ENCODE measurements at regions not wholly inside any gene's neighbourhood (a gene's known extent, or its start where the extent isn't known, plus 50 kb on each side); places are given as distances from the start of the nearest gene placed in this dataset.

DNA sequence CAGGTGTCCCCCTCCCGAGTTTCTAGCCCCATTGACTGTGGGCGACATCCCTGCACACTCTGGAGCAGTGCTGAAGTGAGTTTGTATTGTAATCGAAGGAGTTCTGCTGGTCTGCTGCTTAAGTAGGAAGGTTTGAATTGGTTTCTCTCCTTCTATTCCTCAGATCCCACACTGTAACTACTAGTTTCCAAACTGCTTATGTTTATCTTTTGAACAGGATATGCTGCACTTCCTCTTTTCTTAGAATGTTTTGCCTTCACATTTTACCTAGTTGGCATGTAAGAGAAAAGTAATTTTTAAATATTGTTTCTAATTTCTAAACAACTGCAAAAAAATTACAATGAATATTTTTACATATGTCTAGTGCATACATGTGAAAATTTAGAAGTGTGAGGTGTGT, 511.8 kb downstream of the KLF12 start:
- in situ Hi-C loops (cut with MboI; ENCODE audit: low pct_unique_long_range_greater_than_20kb in 2 of 9, low sequenced_read_pairs in 9 of 9, unreplicated experiment in 9 of 9), result no loop called here
- no peak overlapping the region for H3K27ac ChIP-seq
- ATAC-seq (replicated peaks in 6 of 8), result peak in 1 of 8 experiments; percentile 26
- no peak overlapping the region for H3K4me3 ChIP-seq
- no peaks in the 10 kb centered on the region for H3K4me1 ChIP-seq (replicated peaks in 1 of 2)
- 21 to 100% (median 76%) methylated on average over 1 to 3 of the region's 3 CpGs; no CpG with 5 or more reads in 3 of the 10 experiments for WGBS, 10 experiments

GRCh38 chr13:73618275-73618865, 515.8 kb downstream of the KLF12 start:
- in situ Hi-C loops (cut with MboI; ENCODE audit: low pct_unique_long_range_greater_than_20kb in 2 of 9, low sequenced_read_pairs in 9 of 9, unreplicated experiment in 9 of 9), result no loop called here
- Histone ChIP-seq H3K4me3 (no peak overlapping the region), H3K4me1 (replicated peaks in 1 of 2) (no peaks in the 10 kb centered on the region), H3K27ac (no peak overlapping the region)
- ATAC-seq (replicated peaks in 6 of 8), result no peak
- WGBS, 10 experiments, result 30 to 91% (median 61%) methylated on average over 1 to 8 of the region's 9 CpGs; no CpG with 5 or more reads in 1 of the 10 experiments

- 50 to 100% (median 100%) methylated on average over 1 of the region's 3 CpGs; no CpG with 5 or more reads in 5 of the 10 experiments for WGBS, 10 experiments
- in situ Hi-C loops (cut with MboI; ENCODE audit: low pct_unique_long_range_greater_than_20kb in 2 of 9, low sequenced_read_pairs in 9 of 9, unreplicated experiment in 9 of 9), result no loop called here
- H3K4me3 ChIP-seq, result no peak overlapping the region
- ATAC-seq (replicated peaks in 6 of 8), result no peak
- no peak overlapping the region for H3K27ac ChIP-seq
- no peaks in the 10 kb centered on the region for H3K4me1 ChIP-seq (replicated peaks in 1 of 2)
Observed at GRCh38 chr13:73616861-73617260, 517.3 kb downstream of the KLF12 start.

GRCh38 chr13:73610799-73611592, 523.2 kb downstream of the KLF12 start:
- ATAC-seq (replicated peaks in 6 of 8), result peak in 3 of 8 experiments; percentile 6 to 29 (median 13)
- in situ Hi-C loops (cut with MboI; ENCODE audit: low pct_unique_long_range_greater_than_20kb in 2 of 9, low sequenced_read_pairs in 9 of 9, unreplicated experiment in 9 of 9), result no loop called here

DNA sequence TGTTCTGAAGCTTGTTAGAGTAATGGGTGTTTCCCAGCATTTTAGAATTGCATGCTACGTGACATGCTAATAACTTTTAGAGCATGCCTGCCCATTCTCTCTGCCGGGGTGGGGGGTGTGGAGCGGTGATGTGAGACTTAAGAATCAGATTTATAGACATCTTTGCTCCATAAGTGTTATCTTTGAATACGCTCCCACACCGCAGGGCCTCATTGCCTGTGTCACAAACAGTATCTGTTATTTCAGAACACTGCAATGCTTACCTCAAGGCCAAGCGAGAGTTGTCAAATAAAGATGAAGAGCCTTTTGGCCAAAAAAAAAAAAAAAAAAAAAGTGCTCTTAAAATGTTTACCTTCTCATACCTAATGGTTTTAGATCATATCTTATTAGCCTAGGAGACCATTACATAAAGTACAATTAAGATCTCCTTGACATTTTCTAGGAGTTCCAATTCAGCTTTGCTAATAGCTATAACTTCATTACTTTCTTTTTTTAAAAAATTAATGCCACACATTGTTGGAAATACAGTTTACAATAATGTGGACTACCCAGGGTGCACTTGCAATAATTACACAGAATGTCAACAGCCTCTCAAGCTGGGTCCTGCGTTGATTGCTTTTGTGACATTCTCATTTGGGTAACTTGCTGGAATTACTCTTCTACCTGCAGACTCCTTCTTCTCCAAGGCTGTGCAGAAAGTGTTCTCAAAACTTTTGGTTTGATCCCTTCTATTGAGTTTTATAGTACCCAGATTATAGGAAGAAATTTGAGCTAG, 525.3 kb downstream of the KLF12 start:
- peak; percentile 92 to 97 (median 94) for ATAC-seq (replicated peaks in 6 of 8)
- 9 to 80% (median 43%) methylated on average over 1 to 7 of the region's 7 CpGs; no CpG with 5 or more reads in 1 of the 10 experiments for WGBS, 10 experiments
- peaks cover 0 to 15% of the 10 kb centered on the region in 2 donors for H3K4me1 ChIP-seq (replicated peaks in 1 of 2)
- in situ Hi-C loops (cut with MboI; ENCODE audit: low pct_unique_long_range_greater_than_20kb in 2 of 9, low sequenced_read_pairs in 9 of 9, unreplicated experiment in 9 of 9), result no loop called here
- H3K27ac ChIP-seq, result no peak overlapping the region
- no peak overlapping the region for H3K4me3 ChIP-seq

More at GRCh38 chr13:73610799-73611592, 523.2 kb downstream of the KLF12 start:
- Histone ChIP-seq H3K4me1 (replicated peaks in 1 of 2) (peaks cover 0 to 15% of the 10 kb centered on the region in 2 donors), H3K27ac (no peak overlapping the region), H3K4me3 (no peak overlapping the region)
- WGBS, 10 experiments, result 12 to 100% (median 68%) methylated on average over 2 to 6 of the region's 6 CpGs

DNA sequence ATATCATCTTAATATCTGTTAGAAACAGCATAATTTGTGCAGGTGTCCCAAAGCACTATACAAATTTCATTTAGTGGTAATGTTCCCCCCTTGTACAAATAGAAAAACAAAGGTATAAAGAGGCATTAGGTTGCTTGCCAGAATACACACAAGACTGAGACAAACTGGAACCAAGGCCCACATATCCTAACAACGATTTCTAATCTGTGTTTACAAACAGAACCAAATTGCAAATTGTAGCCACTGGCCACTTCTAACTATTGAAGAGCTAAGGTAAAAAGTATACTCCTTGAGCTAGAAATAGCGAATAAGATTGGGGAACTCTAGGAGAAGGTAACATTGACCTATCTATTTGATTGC, 526.1 kb downstream of the KLF12 start:
- Histone ChIP-seq H3K27ac (no peak overlapping the region), H3K4me1 (replicated peaks in 1 of 2) (peaks cover 0 to 15% of the 10 kb centered on the region in 2 donors), H3K4me3 (no peak overlapping the region)
- 17 to 100% (median 84%) methylated on average over 1 to 2 of the region's 2 CpGs; no CpG with 5 or more reads in 3 of the 10 experiments for WGBS, 10 experiments
- in situ Hi-C loops (cut with MboI; ENCODE audit: low pct_unique_long_range_greater_than_20kb in 2 of 9, low sequenced_read_pairs in 9 of 9, unreplicated experiment in 9 of 9), result no loop called here
- ATAC-seq (replicated peaks in 6 of 8), result peak in 1 of 8 experiments; percentile 16

DNA sequence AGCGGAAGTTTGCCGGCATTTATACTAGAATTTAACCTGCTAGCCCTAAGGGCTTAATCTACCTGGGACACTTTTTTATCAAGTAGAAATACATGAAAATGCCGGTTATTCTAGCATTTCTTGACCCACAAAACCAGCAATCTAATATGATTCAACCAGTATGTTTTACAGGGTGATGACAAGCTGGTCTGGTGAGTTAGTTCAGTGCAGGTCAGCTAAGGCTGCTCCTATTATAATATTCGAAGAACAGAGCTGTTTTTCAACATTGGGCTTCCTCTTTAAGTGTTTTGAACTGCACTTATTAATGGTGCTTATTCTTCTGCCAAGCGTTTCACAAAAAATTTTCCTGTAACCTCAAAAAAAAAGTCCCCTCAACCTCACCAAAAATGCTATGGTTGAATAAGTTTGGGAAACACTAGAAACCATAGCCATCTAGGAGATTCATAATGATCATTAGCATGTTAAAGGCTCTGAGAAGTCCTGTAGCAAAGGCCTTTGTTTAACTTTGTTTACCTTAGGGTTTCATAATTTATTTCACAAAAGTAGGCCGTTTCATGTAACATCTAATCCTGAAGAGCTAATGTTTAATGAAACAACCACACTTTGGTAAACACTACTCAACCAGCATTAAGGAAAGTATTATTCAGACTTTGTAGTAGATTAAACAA, 526.6 kb downstream of the KLF12 start:
- Histone ChIP-seq H3K27ac (no peak overlapping the region), H3K4me3 (no peak overlapping the region), H3K4me1 (replicated peaks in 1 of 2) (peaks cover 0 to 15% of the 10 kb centered on the region in 2 donors)
- no peak for ATAC-seq (replicated peaks in 6 of 8)
- in situ Hi-C loops (cut with MboI; ENCODE audit: low pct_unique_long_range_greater_than_20kb in 2 of 9, low sequenced_read_pairs in 9 of 9, unreplicated experiment in 9 of 9), result no loop called here
- 42 to 89% (median 65%) methylated on average over 2 to 6 of the region's 6 CpGs for WGBS, 10 experiments

- no peak overlapping the region for H3K4me3 ChIP-seq
- no peak overlapping the region for H3K27ac ChIP-seq
- peaks cover 0 to 9% of the 10 kb centered on the region in 2 donors for H3K4me1 ChIP-seq (replicated peaks in 1 of 2)
- no peak for ATAC-seq (replicated peaks in 6 of 8)
- 67 to 82% (median 80%) methylated on average over 1 of the region's 1 CpG; no CpG with 5 or more reads in 6 of the 10 experiments for WGBS, 10 experiments
- in situ Hi-C loops (cut with MboI; ENCODE audit: low pct_unique_long_range_greater_than_20kb in 2 of 9, low sequenced_read_pairs in 9 of 9, unreplicated experiment in 9 of 9), result no loop called here
Observed at GRCh38 chr13:73603646-73604045, 530.6 kb downstream of the KLF12 start.

GRCh38 chr13:73602295-73602694, 531.9 kb downstream of the KLF12 start:
- no peaks in the 10 kb centered on the region for H3K4me1 ChIP-seq (replicated peaks in 1 of 2)
- no peak for ATAC-seq (replicated peaks in 6 of 8)
- no peak overlapping the region for H3K27ac ChIP-seq
- in situ Hi-C loops (cut with MboI; ENCODE audit: low pct_unique_long_range_greater_than_20kb in 2 of 9, low sequenced_read_pairs in 9 of 9, unreplicated experiment in 9 of 9), result no loop called here
- H3K4me3 ChIP-seq, result no peak overlapping the region
- 44 to 100% (median 88%) methylated on average over 2 to 5 of the region's 5 CpGs; no CpG with 5 or more reads in 1 of the 10 experiments for WGBS, 10 experiments

- 22 to 100% (median 60%) methylated on average over 1 of the region's 1 CpG; no CpG with 5 or more reads in 1 of the 10 experiments for WGBS, 10 experiments
- H3K27ac ChIP-seq, result no peak overlapping the region
- H3K4me1 ChIP-seq (replicated peaks in 1 of 2), result no peaks in the 10 kb centered on the region
- H3K4me3 ChIP-seq, result no peak overlapping the region
- no peak for ATAC-seq (replicated peaks in 6 of 8)
- in situ Hi-C loops (cut with MboI; ENCODE audit: low pct_unique_long_range_greater_than_20kb in 2 of 9, low sequenced_read_pairs in 9 of 9, unreplicated experiment in 9 of 9), result no loop called here
Observed at GRCh38 chr13:73601708-73602107, 532.5 kb downstream of the KLF12 start.

DNA sequence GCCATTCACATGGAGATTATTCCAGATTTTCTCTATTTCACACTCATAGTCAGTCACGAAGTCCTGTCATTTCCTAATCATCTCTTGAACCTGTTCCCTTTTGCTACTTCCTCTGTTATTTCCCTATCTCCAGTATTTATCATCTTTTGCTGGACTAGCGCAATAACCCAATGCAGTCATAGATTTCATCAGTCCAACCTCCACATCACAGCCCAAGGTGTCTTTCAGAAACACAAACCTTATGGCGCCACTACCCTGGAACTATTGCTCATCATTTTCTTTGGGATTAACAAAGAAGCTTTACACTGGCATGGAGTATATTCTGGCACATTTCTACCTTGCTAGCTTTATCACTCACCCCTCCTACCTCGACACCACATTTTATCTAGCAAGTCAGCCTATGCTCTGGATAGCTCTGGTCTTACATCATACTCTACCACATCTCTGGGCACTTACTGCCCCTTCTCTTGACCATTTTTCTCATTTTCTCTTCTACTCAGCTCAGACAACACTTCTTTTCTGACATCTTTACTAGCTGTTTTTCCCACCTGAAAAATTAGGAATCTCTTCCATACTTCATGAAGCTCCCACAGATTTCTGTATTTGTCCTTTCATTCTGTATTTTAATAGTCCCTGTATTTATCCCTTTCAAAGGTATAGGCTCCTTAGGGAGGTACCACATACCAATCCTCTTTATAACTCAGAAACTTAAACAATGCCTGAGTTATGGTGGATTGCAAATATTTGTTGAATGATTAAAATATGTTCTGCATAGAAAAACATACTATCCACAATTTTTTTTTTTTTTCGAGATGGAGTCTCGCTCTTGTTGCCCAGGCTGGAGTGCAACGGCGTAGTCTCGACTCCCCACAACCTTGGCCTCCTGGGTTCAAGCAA, 534.7 kb downstream of the KLF12 start:
- 52 to 98% (median 77%) methylated on average over 4 to 9 of the region's 9 CpGs for WGBS, 10 experiments
- H3K4me1 ChIP-seq (replicated peaks in 1 of 2), result no peaks in the 10 kb centered on the region
- in situ Hi-C loops (cut with MboI; ENCODE audit: low pct_unique_long_range_greater_than_20kb in 2 of 9, low sequenced_read_pairs in 9 of 9, unreplicated experiment in 9 of 9), result no loop called here
- ATAC-seq (replicated peaks in 6 of 8), result no peak
- no peak overlapping the region for H3K27ac ChIP-seq
- no peak overlapping the region for H3K4me3 ChIP-seq
